Activated naive CD4-positive, alpha-beta T cell treated with anti-CD3 and anti-CD28 coated beads, Interleukin-2, amount 50 U/mL, for 24 hours (primary cell): ENCODE measurements at regions not wholly inside any gene's neighbourhood (a gene's known extent, or its start where the extent isn't known, plus 50 kb on each side); places are given as distances from the start of the nearest gene placed in this dataset.

ENCODE experiments used
- H3K27ac Mint-ChIP-seq: one replicate; pipeline ENCODE4 v1.8.0; 2021; ENCODE audit warnings: mild to moderate bottlenecking, mixed read lengths
- H3K27me3 Mint-ChIP-seq: one replicate; pipeline ENCODE4 v1.8.0; 2021; ENCODE audit warnings: mixed read lengths
- H3K36me3 Mint-ChIP-seq: one replicate; pipeline ENCODE4 v1.8.0; 2021; ENCODE audit warnings: mixed read lengths
- H3K4me1 Mint-ChIP-seq: one replicate; pipeline ENCODE4 v1.8.0; 2021; ENCODE audit warnings: mixed read lengths
- H3K4me3 Mint-ChIP-seq: one replicate; pipeline ENCODE4 v1.8.0; 2021; ENCODE audit warnings: mild to moderate bottlenecking, mixed read lengths
- H3K9me3 Mint-ChIP-seq: one replicate; pipeline ENCODE4 v1.8.0; 2021; ENCODE audit warnings: mixed read lengths

DNA sequence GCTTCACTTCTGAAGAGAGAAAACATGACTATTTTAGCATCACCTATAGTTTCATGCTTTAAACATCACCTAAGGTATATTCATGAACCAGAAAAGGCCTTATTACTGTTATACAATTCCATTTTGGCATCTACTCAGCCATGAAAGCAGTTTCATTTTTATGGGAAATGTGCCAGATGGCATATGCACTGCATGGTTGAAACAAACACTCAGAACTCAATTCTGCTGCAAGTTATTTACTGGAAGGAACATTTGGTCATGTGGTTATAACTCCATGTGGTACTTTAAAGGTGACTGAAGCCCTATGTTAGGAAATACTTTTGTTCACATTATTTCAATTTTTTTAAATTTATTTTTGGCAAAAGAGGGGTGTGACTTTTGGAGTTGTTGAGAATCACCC, 287.5 kb upstream of the CRIM1 start:
- Mint-ChIP-seq H3K27me3 (peaks cover 10% of the 10 kb centered on the region), H3K4me1 (no peaks in the 10 kb centered on the region), H3K36me3 (no peaks in the 10 kb centered on the region), H3K4me3 (no peak overlapping the region), H3K27ac (no peak overlapping the region), H3K9me3 (peaks cover 11% of the 10 kb centered on the region)

DNA sequence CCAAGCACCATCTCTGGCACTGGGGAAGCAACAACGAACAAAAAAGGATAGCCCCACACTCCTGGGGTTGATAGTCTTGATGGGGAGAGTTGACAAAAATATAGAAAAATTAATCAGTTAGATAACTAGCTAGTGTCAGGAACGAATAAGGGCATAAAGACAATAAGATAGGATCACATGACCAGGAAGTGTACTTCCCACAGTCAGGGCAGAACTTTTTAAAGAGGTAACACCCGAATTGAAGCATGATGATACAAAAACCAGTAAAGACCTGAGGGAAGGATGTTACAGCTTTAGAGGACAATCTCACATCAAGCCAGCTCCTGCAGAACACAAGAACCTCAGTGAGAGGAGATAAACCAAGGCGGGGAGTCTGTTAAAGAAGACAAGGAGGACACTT, 295.4 kb upstream of the CRIM1 start:
- H3K4me3 Mint-ChIP-seq: no peak overlapping the region
- H3K4me1 Mint-ChIP-seq: peaks cover 10% of the 10 kb centered on the region
- no peak overlapping the region for H3K27ac Mint-ChIP-seq
- H3K27me3 Mint-ChIP-seq: peaks cover 12% of the 10 kb centered on the region
- H3K36me3 Mint-ChIP-seq: no peaks in the 10 kb centered on the region
- no peaks in the 10 kb centered on the region for H3K9me3 Mint-ChIP-seq

DNA sequence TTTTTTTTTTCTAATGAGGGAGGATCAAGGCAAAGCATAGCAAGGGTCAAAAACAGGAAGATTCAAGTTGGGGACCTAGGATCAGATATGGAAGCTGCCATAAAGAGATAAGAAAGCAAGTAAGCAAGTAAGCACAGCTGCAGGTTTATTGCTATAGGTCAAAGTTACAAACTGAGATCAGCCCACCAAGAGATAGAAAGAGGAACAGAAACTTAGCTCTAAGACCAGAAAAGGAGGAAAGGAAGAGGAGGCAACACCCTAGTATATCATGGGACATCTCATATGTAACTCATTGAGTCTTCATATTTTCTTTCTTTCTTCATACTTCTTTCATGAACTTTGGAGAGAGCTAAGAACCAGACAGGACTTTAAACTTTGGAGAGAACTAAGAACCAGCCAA, 295.9 kb upstream of the CRIM1 start:
- H3K36me3 Mint-ChIP-seq: no peaks in the 10 kb centered on the region
- peaks cover 10% of the 10 kb centered on the region for H3K4me1 Mint-ChIP-seq
- no peaks in the 10 kb centered on the region for H3K9me3 Mint-ChIP-seq
- H3K27me3 Mint-ChIP-seq: peaks cover 10% of the 10 kb centered on the region
- no peak overlapping the region for H3K4me3 Mint-ChIP-seq
- H3K27ac Mint-ChIP-seq: no peak overlapping the region

DNA sequence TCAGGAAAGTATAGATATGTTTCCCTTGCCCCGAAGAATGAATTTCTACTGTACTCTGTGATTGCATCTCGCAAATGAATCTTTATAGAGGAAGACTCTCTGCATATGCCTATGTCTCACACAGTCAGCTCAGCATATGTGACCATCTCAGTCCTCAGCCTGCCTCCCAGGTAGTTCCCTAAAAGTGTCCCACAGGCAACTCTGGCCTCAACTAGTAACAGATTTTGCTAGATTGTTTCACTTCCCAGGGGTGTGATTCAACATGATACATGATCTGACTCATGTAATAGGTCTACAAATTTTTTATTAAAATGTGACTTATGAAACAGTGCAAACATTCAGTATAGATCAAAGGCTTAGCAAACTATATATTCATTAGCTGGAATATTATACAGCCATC, 296.6 kb upstream of the CRIM1 start:
- Mint-ChIP-seq H3K4me3 (no peak overlapping the region), H3K27me3 (peaks cover 10% of the 10 kb centered on the region), H3K9me3 (no peaks in the 10 kb centered on the region), H3K4me1 (peaks cover 10% of the 10 kb centered on the region), H3K27ac (no peak overlapping the region), H3K36me3 (no peaks in the 10 kb centered on the region)

DNA sequence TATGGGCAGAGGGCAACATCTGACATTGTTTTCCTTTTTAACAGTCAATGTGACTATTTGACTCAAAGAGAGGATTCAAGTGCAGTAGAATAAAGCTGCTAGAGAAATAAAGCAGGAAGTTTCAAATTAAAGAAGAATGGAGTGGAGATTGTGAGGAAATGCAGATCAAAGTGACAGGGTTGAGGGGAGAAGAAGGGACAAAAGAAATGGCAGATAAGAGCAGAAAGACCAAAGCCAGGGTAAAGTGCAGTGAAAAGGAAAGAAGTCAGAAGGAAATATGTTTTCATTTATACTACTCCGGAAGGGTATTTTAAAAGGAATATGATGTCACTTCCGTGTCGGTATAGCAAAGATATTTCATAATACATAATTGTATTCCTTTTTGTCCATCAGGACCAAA, 297.5 kb upstream of the CRIM1 start:
- Mint-ChIP-seq H3K27ac (peak overlapping the region; percentile 2), H3K36me3 (no peaks in the 10 kb centered on the region), H3K9me3 (no peaks in the 10 kb centered on the region), H3K4me3 (peak overlapping the region; percentile 6), H3K27me3 (peaks cover 10% of the 10 kb centered on the region), H3K4me1 (peaks cover 10% of the 10 kb centered on the region)

DNA sequence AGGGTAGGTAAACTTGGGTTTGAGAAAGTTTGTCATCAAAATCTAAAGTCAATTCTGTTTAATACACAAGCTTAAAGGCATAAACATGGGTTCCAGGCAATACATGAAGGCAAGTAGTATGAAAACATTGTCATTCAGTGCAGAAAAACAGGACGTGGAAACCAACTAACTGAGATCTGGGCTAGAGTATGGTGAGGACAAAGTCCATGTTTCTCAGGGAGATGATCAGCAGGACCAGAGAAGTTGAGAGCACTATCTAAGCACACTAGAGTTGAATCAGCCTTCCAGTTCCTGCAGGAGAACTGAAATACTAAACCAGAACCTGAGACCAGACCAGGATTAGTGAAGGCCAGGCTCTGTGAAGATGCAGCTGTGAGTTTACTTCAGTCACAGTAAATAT, 302.8 kb upstream of the CRIM1 start:
- H3K27me3 Mint-ChIP-seq: peaks cover 1% of the 10 kb centered on the region
- no peak overlapping the region for H3K27ac Mint-ChIP-seq
- peaks cover under 1% of the 10 kb centered on the region for H3K4me1 Mint-ChIP-seq
- H3K4me3 Mint-ChIP-seq: no peak overlapping the region
- no peaks in the 10 kb centered on the region for H3K36me3 Mint-ChIP-seq
- peaks cover 9% of the 10 kb centered on the region for H3K9me3 Mint-ChIP-seq

DNA sequence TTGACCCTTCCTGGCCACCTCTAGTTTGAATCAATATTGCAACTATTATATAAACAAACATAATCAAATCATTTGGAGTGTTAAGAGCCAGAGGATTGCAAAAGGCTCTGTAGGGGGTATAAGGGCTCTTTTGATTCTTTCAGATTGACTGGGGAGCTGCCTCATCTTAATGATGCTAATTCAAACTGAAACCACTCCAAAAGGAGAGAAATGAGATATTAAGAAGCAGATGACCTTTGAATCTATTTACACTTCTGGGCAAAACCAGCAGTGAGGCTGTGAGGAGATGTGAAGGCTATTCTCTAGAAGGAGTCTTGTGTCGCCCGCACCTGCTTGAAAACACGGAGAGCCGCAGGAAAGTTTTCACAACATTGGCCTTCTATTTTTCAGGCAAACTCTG, 311.2 kb upstream of the CRIM1 start:
- Mint-ChIP-seq H3K36me3 (no peaks in the 10 kb centered on the region), H3K4me3 (no peak overlapping the region), H3K27ac (no peak overlapping the region), H3K4me1 (no peaks in the 10 kb centered on the region), H3K27me3 (peaks cover 12% of the 10 kb centered on the region), H3K9me3 (peaks cover 9% of the 10 kb centered on the region)

DNA sequence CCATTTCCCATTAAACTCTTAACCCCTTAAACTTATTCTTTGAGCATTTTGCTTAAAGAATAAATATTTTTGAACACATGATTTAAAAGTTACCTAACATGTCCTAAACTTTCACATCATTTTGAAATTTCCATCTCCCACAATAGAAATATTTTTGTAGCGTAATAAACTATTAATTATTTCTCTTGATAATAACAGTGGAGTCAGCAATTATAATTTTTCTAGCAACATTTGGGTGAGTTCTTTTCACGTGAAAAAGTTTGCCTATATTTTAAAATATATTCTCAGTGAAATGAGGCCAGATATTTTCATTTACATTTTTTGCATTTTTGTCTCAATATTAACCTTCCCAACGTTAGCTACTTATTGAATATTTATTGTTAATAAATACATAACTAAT, 320.4 kb upstream of the CRIM1 start:
- Mint-ChIP-seq H3K4me1 (peaks cover 5% of the 10 kb centered on the region), H3K4me3 (no peak overlapping the region), H3K9me3 (peaks cover 14% of the 10 kb centered on the region), H3K36me3 (no peaks in the 10 kb centered on the region), H3K27ac (no peak overlapping the region), H3K27me3 (no peaks in the 10 kb centered on the region)

DNA sequence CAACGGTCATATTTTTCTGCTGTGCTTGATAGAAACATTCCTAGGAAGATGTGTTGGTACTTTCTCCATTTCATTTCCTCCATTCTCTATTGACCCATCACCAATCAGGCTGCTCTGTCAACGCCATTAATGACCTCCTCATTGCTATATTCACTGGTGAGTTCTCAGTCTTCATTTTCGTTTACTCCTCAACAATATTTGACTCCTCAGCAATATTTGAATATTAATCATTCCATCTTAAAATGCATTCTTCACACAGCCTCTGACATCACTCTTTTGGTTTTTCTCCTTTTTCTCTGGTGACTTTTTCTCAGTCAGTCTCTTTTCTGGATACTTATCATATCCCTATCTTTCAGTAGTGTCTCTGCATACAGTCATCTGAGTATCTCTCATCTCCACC, 323.5 kb upstream of the CRIM1 start:
- H3K9me3 Mint-ChIP-seq: peaks cover 9% of the 10 kb centered on the region
- H3K27ac Mint-ChIP-seq: peak overlapping the region; percentile 10
- no peaks in the 10 kb centered on the region for H3K36me3 Mint-ChIP-seq
- H3K4me3 Mint-ChIP-seq: no peak overlapping the region
- H3K27me3 Mint-ChIP-seq: no peaks in the 10 kb centered on the region
- H3K4me1 Mint-ChIP-seq: peaks cover 16% of the 10 kb centered on the region

DNA sequence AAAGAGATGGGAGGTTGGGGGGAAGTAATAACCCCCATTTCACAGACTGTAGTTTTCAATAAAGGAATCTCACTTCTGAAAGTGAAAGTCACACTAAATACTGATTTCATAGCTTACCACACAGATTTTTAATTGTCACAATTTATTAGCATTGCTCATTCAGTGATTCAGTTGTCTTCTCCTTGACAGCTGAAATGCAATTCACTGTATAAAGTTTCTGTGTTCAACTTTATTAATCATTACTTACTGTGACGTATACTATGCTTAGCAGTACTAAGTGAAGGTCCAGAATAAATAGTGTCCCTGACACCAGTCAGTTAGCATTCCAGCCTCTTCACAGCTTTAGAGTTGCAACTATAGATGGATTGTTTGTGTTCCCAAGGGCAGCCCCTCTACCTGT, 324.1 kb upstream of the CRIM1 start:
- H3K9me3 Mint-ChIP-seq: peaks cover 3% of the 10 kb centered on the region
- no peak overlapping the region for H3K4me3 Mint-ChIP-seq
- no peaks in the 10 kb centered on the region for H3K27me3 Mint-ChIP-seq
- H3K36me3 Mint-ChIP-seq: no peaks in the 10 kb centered on the region
- peaks cover 16% of the 10 kb centered on the region for H3K4me1 Mint-ChIP-seq
- H3K27ac Mint-ChIP-seq: no peak overlapping the region

DNA sequence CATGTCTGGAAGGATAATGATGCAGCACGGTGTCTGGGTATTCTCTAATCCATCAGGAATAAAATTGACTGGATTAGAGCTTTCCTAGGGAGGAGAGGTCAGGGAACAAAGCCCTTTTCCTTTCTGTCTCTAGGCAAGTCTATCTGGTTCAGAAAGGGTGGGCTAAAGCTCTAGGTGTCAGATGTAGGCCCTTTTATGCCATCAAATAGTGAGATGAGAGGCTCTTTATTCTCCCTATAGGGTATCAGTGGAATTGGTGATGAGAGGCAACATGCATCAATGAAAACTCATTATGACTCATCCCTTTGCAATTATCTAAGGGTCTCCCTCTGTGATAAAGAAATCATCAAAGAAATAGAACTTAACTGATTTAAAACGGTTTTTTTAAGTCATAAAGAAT, 328.0 kb upstream of the CRIM1 start:
- Mint-ChIP-seq H3K4me3 (no peak overlapping the region), H3K27me3 (no peaks in the 10 kb centered on the region)

DNA sequence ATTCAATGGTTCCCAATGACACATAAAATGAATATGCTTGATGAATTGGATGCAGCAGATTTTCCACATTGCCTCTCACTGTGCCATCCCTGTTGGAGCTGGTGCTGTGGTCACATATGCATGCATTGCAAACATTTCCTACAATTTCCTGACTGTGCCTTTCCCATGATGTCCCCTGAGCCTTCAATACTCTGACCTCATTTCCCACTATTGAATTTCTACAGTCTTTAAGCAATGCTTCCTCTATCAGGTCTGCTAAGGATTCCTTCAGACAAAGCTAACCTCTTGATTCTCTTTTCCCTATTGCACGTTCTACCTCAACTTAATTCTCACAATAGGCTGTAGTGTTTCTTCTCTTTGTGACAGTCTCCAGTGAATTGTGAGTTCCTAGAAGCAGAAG, 342.5 kb upstream of the CRIM1 start:
- H3K4me3 Mint-ChIP-seq: no peak overlapping the region
- H3K27ac Mint-ChIP-seq: no peak overlapping the region
- H3K4me1 Mint-ChIP-seq: no peaks in the 10 kb centered on the region
- H3K27me3 Mint-ChIP-seq: peaks cover 1% of the 10 kb centered on the region
- no peaks in the 10 kb centered on the region for H3K9me3 Mint-ChIP-seq
- no peaks in the 10 kb centered on the region for H3K36me3 Mint-ChIP-seq

More for the DNA sequence above, 328.0 kb upstream of the CRIM1 start:
- H3K9me3 Mint-ChIP-seq: no peaks in the 10 kb centered on the region
- H3K4me1 Mint-ChIP-seq: peaks cover 16% of the 10 kb centered on the region
- no peaks in the 10 kb centered on the region for H3K36me3 Mint-ChIP-seq
- H3K27ac Mint-ChIP-seq: no peak overlapping the region

DNA sequence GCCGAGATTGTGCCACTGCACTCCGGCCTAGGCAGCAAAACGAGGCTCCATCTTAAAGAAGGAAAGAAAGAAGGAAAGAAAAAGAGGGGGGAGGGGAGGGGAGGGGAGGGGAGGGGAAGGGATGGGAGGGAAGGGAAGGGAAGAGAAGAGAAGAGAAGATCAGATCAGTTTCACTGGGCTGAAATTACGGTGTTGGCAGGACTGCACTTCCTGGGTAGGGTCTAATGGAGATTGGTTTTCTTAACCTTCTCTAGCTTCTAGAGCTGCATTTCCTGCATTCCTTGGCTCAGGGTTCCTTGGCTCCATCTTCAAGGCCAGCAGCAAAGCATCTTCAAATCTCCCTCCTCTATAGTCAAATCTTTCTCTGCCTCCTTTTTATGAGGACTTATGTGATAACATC, 349.1 kb upstream of the CRIM1 start:
- H3K4me3 Mint-ChIP-seq: no peak overlapping the region
- no peak overlapping the region for H3K27ac Mint-ChIP-seq
- no peaks in the 10 kb centered on the region for H3K9me3 Mint-ChIP-seq
- no peaks in the 10 kb centered on the region for H3K27me3 Mint-ChIP-seq
- peaks cover 6% of the 10 kb centered on the region for H3K4me1 Mint-ChIP-seq
- H3K36me3 Mint-ChIP-seq: no peaks in the 10 kb centered on the region

DNA sequence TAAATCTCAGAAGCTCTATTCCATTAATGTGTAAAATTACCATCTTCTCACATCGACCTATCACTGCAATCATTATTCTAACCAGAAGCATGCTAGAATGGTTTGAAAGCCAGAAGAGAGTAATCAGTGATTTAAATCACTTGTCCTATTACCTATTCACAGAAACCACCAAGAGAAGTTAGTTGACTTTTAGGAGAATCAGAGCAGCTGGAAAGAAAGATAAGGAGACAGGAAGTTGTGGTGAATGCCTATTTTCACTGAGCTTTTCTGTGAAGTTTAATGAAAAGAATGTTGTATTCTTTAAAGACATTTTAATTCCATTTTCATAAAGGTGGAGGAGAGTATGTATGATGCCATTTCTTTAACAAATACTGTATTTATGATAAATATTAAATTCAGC, 352.6 kb upstream of the CRIM1 start:
- Mint-ChIP-seq H3K27me3 (peaks cover 4% of the 10 kb centered on the region), H3K4me3 (no peak overlapping the region), H3K27ac (no peak overlapping the region), H3K4me1 (peaks cover 6% of the 10 kb centered on the region), H3K9me3 (no peaks in the 10 kb centered on the region), H3K36me3 (no peaks in the 10 kb centered on the region)

DNA sequence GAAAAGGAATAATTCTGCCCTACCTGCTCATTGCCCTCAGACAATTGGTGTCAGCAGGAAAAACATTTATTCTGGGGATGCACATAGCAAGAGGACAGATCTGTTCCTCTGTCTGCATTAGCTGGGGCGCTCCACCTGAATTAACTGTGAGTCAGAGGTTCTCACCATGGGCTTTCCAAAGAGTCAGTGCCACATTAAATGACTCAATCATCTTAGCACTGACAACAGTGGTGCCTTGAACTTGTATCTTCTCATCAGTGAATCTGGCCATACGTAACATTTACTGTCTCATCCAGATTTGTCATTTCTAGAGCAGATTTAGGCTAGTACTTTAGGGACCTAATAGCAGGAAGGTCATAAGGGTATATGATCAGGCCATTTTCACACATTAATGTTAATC, 358.1 kb upstream of the CRIM1 start:
- Mint-ChIP-seq H3K4me1 (peaks cover 4% of the 10 kb centered on the region), H3K4me3 (no peak overlapping the region), H3K27ac (no peak overlapping the region), H3K27me3 (peaks cover 6% of the 10 kb centered on the region), H3K36me3 (no peaks in the 10 kb centered on the region), H3K9me3 (peaks cover 9% of the 10 kb centered on the region)

DNA sequence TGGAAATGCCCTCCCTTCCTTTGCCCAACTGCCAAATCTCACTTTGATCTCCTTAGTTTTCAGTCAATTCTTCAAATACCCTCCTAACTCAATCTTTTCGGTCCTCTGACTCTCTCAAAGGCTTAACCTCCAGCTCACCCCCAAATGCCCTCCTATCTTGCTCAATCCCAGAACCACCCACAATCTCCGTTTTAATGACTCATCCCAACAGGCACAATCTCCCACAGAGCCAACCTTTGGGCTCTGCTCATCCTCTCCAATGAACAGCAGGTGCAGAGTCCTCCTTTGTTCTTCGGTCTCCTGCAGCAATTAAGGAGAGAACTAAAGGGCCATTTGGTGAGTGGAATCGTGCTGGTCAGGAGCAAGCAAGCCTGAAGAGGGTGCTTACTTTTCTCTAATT, 366.1 kb upstream of the CRIM1 start:
- Mint-ChIP-seq H3K36me3 (no peaks in the 10 kb centered on the region), H3K4me1 (no peaks in the 10 kb centered on the region), H3K4me3 (no peak overlapping the region), H3K27ac (no peak overlapping the region), H3K27me3 (no peaks in the 10 kb centered on the region), H3K9me3 (peaks cover 3% of the 10 kb centered on the region)

DNA sequence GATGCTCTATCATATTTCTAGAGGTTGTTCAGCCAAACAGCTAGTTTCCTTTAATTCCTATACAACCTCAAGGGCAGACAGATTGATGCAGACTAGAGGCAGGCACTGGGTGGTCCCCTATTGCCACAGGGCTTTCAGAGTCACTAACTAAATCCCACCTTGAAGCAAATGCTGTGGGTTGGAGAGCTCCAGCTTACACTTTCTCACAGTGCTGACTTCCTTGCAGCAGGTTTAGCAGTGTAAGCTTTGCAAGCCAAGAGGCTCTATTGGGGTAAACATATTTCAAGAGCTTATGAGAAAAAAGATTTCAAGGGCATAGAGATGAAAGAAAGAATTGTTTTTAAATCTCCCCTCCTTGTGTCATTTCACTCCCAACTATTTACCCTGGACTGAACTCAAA, 366.5 kb upstream of the CRIM1 start:
- H3K9me3 Mint-ChIP-seq: no peaks in the 10 kb centered on the region
- H3K27ac Mint-ChIP-seq: no peak overlapping the region
- H3K4me1 Mint-ChIP-seq: no peaks in the 10 kb centered on the region

More for the DNA sequence above, 366.5 kb upstream of the CRIM1 start:
- Mint-ChIP-seq H3K4me3 (no peak overlapping the region), H3K36me3 (no peaks in the 10 kb centered on the region), H3K27me3 (no peaks in the 10 kb centered on the region)
